GM18909 (cell line): ENCODE measurements at regions not wholly inside any gene's neighbourhood (a gene's known extent, or its start where the extent isn't known, plus 50 kb on each side); places are given as distances from the start of the nearest gene placed in this dataset.
"Not testable (repeated sequence)": the region's sequence is repeated elsewhere in the genome, so short reads cannot be mapped to it uniquely, and the experiment has no call there.

Source experiments
- ATAC-seq: cut with Tn5 transposase; IDR thresholded peaks from one replicate; pipeline ENCODE4 v1.9.1; 2021; ENCODE audit warnings: mild to moderate bottlenecking; ENCODE audit not compliant: unreplicated experiment, poor library complexity

DNA sequence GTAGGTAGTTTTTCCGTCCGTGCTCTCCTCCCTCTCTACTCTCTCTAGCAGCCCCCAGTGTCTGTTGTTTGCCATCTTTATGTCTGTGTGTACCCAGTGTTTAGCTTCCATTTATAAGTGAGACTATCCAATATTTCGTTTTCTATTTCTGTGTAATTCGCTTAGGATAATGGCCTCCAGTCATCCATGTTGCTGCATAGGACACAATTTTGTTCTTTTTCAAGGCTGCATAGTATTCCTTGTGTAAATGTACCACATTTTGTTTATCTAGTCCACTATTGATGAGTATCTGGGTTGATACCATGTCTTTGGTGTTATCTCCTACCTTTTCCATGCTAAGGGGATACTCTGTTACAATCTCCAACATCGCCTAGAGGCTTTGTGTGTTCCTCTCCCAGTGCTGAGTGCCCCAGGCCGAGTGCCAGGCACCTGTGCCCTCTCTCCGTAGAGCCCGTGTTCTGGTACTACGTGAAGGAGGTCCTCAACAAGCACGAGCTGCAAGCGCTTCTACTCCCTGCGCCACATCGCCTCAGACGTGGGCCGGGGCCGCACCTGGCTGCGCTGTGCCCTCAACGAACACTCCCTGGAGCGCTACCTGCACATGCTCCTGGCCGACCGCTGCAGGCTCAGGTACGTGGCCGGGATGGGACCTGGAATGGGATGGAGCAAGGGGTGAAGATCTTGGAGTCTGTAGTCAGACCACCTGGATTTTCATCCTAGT is 51.0 kb downstream of the NPIPB11 start:
- not testable (repeated sequence) for ATAC-seq

DNA sequence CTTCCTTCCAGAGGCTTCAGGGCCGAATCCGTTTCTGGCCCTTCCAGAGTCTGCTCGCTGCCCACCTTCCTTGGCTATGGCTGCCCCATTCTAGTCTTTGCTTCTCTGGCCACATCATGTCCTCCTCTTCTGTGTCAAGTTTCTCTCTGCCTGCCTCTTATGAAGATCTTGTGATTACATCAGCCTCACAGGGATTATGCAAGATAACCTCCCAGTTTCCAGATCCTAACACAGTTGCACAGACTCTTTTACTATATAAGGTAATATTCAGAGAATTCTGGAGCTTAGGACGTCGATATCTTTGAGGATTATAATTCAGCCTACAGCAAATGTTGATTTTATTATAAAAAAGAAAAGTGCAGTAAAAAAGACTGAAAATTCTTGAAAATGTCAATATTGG is 52.1 kb downstream of the NPIPB11 start:
- ATAC-seq, result not testable (repeated sequence)

DNA sequence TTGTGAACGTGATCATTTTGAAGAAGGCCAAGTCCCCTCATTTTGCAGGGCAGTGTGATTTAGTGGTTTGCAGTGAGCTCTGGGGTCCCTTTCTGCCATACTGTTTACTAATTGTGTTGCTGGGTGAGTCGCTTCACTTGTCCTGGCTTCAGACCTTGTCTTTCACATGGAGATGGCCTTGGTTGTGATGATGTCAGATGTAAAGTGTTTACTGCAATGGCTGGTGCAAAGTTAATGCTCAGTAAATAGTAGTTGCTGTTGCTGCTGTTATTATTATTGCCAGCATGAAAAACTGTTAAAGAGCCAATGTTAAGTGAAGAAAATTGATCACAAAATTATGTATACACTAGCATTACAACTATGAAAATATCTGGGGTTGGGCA is 53.9 kb downstream of the NPIPB11 start:
- not testable (repeated sequence) for ATAC-seq

DNA sequence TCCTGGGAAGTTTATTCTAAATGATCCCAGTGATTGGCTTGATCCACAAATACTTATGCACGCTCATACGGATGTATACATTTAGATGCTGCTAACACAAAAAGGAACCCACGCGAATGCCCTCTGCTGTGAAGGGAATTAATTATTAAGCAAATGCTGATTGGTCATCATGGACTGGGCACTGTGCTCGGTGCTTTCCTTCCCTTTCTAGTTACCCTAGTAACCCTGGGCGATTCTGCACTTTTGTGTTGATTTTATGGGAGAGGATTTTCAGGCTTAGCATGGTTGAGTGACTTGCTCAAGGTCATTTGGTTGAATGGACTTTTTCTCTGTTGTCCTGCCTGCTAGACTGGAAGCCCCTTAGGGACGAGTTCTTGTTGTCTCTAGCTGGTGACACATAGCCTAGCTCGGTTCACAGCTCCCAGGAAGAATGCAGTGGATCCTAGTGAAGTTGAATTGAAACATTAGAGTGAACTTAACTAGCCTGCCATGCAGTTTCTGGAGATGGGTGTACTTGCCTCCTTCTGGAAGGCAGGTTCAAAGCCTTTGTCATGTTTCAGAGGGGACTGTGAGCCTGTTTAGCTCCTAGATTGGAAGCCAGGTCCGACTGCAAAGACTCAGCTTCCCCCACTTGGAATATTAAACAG is 54.4 kb downstream of the NPIPB11 start:
- ATAC-seq, result not testable (repeated sequence)

DNA sequence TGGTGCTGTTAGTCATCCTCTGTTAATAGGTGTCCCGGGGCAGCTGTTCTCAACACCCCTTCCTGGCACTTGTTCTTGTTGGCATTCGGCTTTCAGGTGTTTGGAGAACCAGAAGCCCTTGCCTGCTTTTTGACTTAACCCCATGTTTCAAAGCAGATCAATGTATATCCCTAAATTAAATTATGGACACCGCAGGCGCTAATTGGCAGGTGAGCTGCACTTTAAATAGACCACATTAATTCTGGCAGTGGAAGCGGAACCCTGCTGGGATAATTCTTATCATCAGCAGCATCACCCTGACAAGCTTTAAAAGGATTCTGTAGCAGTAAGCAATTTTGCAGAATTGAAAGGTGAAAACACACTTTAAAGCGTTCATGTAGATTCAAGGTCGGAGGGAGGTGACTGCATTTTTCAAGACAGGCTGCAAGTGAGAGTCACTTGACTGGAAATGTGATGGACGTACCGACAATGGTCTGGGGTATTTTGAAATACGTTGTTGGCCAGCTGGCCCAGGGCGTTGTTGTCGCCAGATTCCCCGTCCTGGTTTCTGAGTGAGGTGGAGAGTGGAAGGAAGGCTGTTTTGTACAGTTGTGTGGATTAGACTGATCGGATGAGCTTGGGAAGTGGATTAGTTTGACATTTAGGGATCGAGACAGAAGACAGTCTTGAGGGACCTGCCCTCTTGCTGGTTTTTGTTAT is 55.1 kb downstream of the NPIPB11 start:
- ATAC-seq, result not testable (repeated sequence)

DNA sequence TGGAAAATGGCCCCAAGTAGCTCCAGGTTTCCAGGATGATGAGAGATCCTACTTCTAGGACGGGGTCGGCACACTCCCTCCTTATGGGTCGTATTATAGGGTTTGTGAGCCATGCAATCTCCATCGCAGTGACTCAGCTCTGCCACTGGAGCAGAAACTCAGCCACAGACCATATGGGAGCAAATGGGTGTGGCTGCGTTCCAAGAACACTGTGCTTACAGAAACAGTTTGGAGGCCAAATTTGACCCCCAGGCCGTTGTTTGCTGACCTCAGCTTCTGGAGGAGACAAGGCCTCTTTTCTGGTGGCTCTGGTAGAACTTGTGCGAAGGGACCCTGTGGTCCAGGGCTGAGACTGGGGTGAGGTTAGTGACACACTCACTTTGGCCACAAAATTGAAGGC is 56.5 kb downstream of the NPIPB11 start:
- ATAC-seq, result not testable (repeated sequence)

DNA sequence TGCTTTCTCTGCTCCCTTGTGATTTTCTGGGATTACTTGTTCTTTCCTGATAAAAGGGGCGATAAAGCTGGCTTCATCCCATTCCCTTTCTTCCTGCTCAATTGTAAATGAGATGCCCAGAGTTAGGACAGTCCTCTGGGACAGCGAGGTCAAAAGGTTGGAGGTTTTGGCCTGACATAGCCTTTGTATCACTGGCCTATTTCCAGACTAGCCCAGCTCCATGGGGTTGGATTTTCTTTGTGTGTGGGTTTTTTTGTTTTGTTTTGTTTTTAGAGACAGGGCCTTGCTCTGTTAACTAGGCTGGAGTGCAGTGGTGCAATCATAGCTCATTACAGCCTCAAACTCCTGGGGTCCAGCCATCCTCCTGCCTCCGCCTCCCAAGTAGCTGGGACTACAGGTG is 57.8 kb downstream of the NPIPB11 start:
- not testable (repeated sequence) for ATAC-seq

DNA sequence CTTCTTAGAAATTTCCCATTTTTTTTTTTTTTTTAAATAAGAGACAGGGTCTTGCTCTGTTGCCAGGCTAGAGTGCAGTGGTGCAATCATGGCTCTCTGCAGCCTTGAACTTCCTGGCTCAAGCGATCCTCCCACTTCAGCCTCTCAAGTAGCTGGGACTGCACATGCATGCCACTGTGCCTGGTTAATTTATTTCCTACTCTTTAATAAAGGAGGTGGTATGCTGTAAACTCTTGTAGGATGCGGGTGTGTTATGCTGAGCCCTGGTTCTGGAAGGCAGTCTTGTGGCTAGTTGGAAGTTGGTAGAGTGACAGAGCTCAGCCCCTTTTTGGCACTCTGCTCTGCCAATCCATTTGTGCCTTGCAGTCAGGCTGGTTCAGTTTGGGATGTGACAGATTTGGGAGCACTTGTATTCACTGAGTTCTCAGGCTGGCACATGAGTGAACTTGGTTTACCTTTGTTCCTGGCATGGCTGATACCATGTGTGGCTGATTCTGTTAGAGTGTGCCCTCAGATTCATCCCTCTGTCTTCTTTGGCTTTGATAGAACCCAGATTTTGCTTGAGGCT is 58.3 kb downstream of the NPIPB11 start:
- ATAC-seq, result not testable (repeated sequence)

DNA sequence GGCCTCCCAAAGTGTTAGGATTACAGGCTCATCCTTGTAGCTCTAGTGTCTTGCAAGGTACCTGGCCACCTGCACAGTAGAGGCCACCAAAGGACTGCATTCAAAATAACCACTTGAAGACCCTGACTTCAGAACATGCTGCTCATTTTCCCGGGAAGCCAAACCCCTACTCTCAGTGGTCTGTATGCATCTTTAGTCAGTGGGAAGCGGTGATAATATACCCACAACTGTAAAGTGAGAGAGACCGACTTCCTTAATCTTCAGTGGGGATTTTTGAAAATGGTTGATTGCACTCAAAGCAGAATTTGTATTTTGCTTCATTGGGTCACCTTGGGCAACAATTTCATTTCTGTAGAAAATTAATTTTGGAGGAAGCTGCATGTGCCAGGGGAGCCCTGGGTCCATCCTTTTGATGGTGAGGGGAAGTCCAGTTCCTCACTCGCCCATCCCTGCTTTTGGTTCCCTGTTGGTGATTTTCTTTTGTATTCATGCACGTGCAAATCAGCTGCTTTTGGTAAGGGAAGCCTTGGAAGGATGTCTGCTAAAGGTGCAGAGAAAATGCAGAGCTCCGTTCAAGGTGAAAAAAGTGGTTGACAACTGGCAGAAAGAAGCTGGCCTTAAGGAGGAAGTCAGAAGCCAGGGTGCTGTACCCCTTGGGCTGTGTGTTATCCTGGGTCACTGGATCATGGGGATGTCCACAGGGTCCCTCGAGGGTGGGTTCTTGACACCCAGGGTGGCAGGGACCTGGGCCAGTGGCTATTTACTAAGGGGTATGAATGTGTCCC is 59.5 kb downstream of the NPIPB11 start:
- not testable (repeated sequence) for ATAC-seq

DNA sequence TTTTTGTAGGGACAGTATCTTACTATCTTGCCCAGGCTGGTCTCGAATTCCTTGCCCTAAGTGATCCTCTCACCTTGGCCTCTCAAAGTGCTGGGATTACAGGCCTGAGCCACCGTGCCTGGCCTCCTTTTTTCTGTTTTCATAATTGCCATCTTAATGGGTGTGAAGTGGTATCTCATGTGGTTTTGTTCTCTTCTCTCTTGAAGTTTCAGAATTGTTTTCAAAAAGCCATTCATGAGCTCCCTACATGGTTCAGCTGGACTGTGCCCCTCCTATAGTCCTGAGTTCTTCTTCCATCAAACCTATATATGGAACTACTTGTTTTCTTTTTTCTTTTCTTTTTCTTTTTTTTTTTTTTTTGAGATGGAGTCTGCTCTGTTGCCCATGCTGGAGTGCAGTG is 60.3 kb downstream of the NPIPB11 start:
- peak; percentile 51 for ATAC-seq

DNA sequence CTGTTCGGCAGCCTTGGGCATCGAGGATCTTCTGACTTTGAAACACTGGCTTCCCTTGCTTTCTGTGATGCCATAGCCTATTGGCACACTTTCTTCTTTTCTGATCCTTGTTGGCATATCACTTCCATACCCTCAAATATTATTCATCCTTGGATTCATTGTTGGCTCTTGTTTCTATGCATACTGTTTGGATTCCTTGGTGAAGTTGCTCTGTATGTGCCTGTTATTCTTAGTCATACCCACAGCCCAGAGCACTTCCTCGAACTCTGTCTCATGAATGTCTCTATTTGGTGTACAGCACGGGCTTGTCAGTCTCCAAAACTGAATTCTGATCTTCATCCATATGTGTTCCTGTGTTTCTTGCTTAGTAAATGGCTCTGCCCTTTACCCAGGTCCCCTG is 63.6 kb downstream of the NPIPB11 start:
- not testable (repeated sequence) for ATAC-seq

DNA sequence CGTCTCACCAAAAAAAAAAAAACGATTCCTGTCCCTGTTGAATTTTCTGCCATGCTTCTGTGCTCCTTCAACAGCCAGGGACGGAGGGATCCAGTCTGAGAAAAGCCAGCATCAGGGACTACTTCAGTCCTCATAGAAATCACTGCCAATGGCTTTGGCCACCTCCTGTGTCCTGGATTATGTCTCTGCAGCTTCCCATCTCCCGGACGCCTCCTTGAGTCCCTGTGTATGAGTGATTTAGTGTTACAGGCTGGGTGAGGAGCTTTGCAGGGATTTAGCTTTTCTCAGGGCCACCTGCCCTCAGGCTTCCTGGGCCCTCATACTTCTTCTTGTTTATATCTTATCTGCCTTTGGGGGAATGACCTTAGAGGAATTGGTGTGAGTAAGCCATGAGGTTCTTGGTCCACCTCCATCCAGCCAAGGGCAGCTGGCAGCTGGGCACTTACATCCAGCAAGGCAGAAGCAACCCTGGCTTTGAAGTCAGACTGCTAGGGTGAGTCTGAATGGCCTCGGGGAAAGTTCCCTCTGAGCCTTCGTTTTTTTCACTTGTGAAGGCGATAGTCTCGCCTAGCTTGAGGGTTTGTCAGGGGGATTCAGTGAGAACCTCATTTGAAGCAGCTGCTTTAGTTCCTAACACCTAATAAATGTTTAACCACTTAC is 65.6 kb downstream of the NPIPB11 start:
- ATAC-seq, result not testable (repeated sequence)

DNA sequence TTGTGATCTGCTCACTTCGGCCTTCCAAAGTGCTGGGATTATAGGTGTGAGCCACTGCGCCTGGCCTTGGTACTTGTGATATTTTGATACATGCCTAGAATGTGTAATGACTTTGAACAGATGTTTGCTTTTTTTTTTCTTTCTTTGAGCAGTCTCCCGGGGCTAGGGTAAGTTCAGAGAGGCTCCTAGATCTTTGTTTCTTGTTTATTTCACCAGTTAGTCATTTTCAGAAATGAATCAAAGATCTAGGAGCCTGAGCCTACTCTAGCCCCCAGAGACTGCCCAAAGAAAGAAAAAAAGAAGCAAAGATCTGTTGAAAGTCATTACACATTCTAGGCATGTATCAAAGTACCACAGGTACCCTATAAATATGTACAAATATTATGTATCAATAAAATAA is 66.3 kb downstream of the NPIPB11 start:
- ATAC-seq, result not testable (repeated sequence)

DNA sequence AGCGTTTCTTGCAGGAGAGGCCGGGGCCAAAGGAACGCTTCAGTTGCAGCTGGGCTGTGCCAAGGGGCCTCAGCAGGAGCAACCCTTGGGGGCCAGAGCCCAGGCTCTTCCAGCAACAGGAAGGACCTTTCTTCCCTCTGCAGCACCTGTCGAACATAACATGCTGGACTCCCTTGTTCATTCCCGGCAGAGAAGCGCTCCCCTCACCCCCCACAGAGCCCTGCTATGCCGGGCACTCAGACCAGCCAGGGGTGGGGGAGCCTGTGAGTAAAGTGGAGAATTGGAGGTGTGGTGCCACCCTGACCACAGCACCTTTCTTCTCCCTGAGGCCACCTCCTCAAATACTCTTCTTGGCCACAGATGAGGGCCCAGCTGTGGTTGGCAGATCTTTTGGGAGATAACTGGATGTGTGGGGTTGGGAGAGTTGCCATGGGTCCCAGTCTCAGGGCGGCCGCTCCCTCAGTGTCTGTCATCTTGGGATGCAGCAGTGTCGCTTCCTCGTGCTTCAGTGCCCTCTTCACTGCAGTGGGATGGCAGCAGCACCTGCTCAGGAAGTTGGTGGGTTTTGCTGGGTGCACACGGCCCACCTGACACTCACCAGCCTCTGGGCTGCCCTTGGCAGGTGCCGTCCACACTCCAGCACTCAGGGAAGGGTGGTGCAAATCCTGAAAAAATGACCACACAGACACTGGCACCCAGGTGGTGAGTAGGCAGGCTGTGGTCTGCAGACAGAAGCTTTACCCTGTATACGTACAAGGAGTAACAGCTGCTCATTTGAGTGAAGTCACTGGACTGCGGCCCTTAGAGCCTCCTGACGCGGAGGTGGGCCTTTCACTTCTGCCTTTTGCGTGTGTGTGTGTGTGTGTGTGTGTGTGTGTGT is 67.5 kb downstream of the NPIPB11 start:
- ATAC-seq, result peak; percentile 78

DNA sequence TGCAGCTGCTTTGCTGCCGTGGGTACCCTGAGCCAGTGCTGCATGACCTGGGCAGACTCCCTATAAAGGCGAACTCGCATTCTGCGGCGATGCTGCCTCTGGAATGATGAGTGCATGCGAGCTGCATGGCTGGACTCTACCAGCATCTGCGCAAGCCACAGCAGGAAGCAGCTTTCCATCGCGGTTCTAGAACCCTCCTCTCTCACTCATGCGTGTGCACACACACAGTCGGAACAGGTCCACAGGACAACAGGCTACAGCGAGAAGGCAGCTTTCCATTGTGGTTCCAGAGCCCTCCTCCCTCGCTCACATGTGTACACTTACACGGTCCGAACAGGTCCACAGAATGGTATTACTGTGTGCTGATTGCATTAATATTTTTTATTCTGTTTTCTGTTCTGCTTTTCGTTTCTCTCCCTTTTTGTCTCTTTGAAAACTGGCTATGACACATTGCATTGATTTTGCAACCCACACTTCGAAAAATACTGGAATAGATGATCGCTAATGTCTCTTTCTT is 69.1 kb downstream of the NPIPB11 start:
- not testable (repeated sequence) for ATAC-seq

DNA sequence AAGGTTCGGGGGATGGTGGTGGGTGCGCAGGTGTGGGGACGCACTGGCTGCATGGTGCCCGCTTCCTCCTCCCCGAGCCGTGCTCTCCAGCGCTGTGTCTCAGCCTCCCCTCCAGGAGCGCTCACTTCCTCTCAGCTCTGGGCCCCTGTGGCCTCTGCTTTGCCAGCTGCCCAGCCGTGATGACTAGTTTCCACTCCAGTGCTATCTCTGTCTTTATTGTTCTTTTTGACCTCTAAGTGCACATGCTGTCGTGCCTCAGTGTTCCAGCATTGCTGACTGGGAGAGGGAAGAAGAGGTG is 71.0 kb downstream of the NPIPB11 start:
- not testable (repeated sequence) for ATAC-seq

DNA sequence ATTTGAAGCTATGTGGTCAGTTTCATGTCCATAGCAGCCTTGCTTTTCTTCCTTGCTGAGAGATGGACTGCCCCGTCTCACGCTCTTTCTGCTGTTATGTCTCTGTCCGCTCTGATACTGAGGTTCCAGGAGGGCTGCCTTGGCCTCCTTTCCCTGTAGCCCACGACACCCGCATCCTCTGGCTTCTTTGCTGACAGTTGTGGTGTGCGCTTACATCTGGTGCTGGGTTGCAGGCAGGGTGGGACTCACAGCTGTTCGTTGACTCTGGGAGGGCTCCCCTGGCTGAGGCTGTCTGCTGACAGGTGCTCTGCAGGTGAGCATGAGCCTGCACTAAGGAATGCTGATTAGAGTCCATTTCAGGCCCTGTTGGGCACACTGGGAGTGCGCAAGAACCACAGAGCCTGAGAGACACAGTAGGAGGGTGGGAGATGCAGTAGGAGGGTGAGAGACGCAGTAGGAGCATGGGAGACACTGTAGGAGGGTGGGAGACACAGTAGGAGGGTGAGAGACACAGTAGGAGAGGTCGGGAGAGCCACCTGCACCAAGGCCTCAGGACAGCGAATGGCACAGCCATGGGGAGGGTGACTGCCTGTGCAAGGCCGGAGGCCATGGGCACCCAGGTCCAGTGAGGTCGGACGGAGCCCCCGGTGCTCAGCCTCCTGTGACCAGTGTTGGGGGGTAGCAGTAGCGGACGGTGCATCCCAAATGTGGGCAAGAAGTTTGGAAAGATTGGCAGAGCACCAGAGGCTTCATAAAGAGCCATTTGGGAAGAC is 71.5 kb downstream of the NPIPB11 start:
- not testable (repeated sequence) for ATAC-seq

DNA sequence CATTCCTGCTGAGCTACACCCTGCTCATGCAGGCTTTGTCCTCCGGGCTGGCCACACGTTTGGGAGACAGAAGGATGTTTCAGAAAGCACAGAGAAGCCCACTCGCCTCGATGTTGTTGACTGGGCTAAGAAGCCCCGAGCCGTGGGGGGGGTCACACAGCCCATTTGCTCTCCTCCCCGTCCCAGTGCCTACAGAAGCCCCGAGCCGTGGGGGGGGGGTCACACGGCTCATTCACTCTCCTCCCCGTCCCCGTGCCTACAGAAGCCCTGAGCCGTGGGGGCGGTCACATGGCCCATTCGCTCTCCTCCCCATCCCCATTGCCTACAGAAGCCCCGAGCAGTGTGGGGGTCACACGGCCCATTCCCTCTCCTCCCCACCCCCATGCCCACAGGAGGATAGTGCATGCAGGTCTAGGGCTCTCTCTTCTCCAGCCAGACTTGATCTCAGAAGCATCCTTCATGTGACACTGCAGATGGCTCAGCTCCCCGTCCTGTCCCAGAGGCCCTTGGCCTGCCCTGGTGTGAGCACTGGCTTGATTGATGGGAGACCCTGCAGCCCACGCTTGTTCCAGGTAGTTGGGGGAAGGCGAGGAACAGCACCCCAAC is 72.9 kb downstream of the NPIPB11 start:
- ATAC-seq, result not testable (repeated sequence)
